Mucosa of descending colon (tissue), 3 donors: ENCODE measurements at regions not wholly inside any gene's neighbourhood (a gene's known extent, or its start where the extent isn't known, plus 50 kb on each side); places are given as distances from the start of the nearest gene placed in this dataset.
"Not testable (repeated sequence)": the region's sequence is repeated elsewhere in the genome, so short reads cannot be mapped to it uniquely, and the experiment has no call there.

ENCODE experiments used
- ATAC-seq: fragments of 200-7000 bp; cut with Tn5 transposase; one replicate; pipeline ENCODE4 v1.9.1; 2020; ENCODE audit warnings: mild to moderate bottlenecking, moderate library complexity
- DNase-seq, 3 donors: peaks; one replicate each; pipeline ENCODE4 v3.0.0-alpha.2; 2020
- H3K36me3 ChIP-seq: fragments of 200-600 bp; one replicate; pipeline ENCODE4 v1.8.0; 2021; ENCODE audit warnings: low read depth, mild to moderate bottlenecking
- H3K4me1 ChIP-seq: fragments of 200-600 bp; one replicate; pipeline ENCODE4 v1.8.0; 2021; ENCODE audit warnings: low read depth, mild to moderate bottlenecking
- H3K4me3 ChIP-seq: fragments of 200-600 bp; one replicate; pipeline ENCODE4 v1.8.0; 2021; ENCODE audit warnings: mild to moderate bottlenecking
- H3K9me3 ChIP-seq: fragments of 200-600 bp; one replicate; pipeline ENCODE4 v1.8.0; 2021; ENCODE audit warnings: mild to moderate bottlenecking
- intact Hi-C, 2 donors: fragments of 100-400 bp; cut with DNase I in 1 of 2; cut with micrococcal nuclease in 1 of 2; formaldehyde crosslinking; loops; one replicate each; pipeline versions ENCODE4 v1.11.0 to v1.11.1; 2022; cut with DNase I, micrococcal nuclease
- TF ChIP-seq, protein P1 (sequence below): fragments of 200-600 bp; IDR thresholded peaks from one replicate; pipeline ENCODE4 v1.8.0; 2022; ENCODE audit warnings: antibody characterized with exemption, mild to moderate bottlenecking
- donor health status: DM: no; HTN: no; CAD: no; lungs with moderate emphysema.
- donor health status: DM: no; HTN: no; CAD: no.
- donor health status: DM: no; HTN: yes; CAD: no.

DNA sequence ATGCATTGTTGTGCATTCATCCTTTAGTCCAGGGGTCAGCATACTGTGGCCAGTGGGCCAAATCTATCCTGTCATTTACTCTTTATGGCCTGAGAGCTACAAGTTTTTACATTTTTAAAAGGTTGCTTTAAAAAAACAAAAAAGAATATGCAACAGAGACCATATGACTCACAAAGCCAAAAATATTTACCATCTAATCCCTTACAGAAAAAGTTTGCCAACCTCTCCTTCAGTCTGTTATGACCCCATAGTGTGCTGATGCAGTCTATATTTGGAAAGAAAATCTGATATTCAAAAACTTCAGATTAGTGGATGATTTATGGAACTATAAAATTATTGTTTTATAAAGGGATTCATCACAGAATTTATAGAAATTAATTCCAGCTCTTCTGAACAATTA lies 237.5 kb upstream of the IL12A start:
- intact Hi-C loops: no loop called here
- DNase-seq (no peak), ATAC-seq (no peak)
- Histone ChIP-seq H3K4me1 (no peaks in the 10 kb centered on the region), H3K9me3 (peaks cover 6% of the 10 kb centered on the region), H3K36me3 (no peaks in the 10 kb centered on the region), H3K4me3 (no peak overlapping the region)
- TF ChIP-seq, protein P1, sequence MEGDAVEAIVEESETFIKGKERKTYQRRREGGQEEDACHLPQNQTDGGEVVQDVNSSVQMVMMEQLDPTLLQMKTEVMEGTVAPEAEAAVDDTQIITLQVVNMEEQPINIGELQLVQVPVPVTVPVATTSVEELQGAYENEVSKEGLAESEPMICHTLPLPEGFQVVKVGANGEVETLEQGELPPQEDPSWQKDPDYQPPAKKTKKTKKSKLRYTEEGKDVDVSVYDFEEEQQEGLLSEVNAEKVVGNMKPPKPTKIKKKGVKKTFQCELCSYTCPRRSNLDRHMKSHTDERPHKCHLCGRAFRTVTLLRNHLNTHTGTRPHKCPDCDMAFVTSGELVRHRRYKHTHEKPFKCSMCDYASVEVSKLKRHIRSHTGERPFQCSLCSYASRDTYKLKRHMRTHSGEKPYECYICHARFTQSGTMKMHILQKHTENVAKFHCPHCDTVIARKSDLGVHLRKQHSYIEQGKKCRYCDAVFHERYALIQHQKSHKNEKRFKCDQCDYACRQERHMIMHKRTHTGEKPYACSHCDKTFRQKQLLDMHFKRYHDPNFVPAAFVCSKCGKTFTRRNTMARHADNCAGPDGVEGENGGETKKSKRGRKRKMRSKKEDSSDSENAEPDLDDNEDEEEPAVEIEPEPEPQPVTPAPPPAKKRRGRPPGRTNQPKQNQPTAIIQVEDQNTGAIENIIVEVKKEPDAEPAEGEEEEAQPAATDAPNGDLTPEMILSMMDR: no peak

DNA sequence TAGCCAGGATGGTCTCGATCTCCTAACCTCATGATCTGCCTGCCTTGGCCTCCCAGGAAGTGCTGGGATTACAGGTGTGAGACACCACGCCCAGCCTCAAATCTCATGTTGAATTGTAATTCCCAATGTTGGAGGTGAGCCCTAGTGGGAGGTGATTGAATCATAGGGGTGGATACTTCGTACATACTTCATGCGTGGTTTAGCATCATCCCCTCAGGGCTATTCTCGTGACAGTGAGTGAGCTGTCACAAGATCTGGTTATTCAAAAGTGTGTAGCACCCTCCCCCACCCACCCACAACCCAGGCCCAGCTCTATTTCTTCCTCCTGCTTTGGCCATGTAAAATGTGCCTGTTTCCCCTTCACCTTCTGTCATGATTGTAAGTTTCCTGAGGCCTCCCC lies 236.9 kb upstream of the IL12A start:
- Histone ChIP-seq H3K4me3 (no peak overlapping the region), H3K4me1 (no peaks in the 10 kb centered on the region), H3K9me3 (peaks cover 9% of the 10 kb centered on the region), H3K36me3 (no peaks in the 10 kb centered on the region)
- DNase-seq (no peak), ATAC-seq (no peak)
- intact Hi-C loops: no loop called here
- TF ChIP-seq, protein P1: no peak

DNA sequence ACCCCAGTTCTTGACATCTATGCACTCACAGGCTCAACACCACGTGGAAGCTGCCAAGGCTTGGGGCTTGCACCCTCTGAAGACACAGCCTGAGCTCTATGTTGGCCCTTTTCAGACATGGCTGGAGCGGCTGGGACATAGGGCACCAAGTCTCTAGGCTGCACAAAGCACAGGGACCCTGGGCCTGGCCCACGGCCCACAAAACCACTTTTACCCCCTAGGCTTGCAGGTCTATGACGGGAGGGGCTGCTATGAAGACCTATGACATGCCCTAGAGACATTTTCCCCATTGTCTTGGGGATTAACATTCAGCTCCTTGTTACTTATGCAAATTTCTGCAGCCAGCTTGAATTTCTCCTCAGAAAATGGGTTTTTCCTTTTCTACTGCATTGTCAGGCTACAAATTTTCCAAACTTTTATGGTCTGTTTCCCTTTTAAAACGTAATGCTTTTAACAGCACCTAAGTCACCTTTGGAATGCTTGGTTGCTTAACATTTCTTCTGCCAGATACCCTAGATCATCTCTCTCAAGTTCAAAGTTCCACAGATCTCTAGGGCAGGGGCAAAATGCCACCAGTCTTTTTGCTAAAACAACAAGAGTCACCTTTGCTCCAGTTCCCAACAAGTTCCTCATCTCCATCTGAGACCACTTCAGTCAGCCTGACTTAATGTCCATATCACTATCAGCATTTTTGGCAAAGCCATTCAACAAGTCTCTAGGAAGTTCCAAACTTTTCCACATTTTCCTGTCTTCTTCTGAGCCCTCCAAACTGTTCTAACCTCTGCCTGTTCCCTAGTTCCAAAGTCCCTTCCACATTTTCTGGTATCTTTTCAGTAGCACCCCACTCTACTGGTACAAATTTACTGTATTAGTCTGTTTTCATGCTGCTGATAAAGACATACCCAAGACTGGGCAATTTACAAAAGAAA lies 232.1 kb upstream of the IL12A start:
- H3K36me3 ChIP-seq, H3K4me3 ChIP-seq, H3K4me1 ChIP-seq, intact Hi-C loops, DNase-seq, H3K9me3 ChIP-seq, ATAC-seq: not testable (repeated sequence)

DNA sequence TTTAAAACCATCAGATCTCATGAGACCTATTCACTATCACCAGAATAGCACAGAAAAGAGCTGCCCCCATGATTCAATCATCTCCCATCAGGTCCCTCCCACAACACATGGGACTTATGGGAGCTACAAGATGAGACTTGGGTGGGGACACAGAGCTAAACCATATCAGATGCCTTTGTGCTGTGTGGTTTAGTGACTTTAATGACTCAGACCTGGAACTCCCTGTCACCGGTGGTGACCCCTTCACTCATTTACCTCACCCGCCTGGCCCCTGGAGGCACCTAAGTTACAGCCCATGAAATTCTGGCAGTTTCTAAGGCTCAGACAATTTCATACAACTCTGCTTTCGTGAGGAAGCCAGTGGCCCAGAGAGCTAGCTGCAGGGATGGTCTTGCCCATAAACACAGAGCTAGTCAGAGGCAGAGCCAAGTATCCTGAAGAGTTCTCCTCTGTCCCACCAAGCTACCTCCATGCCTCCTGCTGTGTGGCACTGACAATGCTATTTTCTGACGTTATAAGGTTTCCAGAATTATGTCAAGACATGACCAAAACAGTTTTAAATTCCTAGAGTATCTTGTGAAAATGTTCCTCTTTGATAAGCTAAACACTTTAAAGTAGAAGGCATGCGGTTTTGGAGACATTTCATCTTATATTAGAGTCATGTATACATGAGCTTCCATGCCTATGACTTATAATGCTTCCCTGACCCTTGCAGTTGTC lies 231.1 kb upstream of the IL12A start:
- peaks cover 9% of the 10 kb centered on the region for H3K9me3 ChIP-seq
- DNase-seq (no peak), ATAC-seq (no peak)
- intact Hi-C loops: no loop called here
- TF ChIP-seq, protein P1: no peak
- no peak overlapping the region for H3K4me3 ChIP-seq
- no peaks in the 10 kb centered on the region for H3K4me1 ChIP-seq
- no peaks in the 10 kb centered on the region for H3K36me3 ChIP-seq

DNA sequence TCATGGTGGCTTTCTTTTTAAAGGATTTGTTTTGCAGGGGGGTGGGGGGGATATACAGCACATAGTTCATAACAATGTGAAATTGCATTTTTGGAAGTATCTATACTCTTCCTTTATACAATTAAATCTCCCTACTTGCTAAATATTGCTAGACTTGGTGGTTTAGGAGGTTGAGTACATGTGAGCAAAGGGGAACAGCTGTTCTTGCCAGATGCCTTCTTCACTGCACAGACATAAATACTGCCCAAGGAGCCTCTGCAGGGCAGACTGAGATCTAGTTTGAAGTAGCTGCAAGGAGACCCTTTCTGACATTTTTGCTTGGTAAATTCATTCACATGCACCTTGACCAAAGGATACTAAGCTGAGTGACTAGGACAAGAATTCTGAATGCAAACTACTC lies 228.6 kb upstream of the IL12A start:
- TF ChIP-seq, protein P1: no peak
- DNase-seq: no peak
- ATAC-seq: no peak
- H3K4me1 ChIP-seq: peaks cover 8% of the 10 kb centered on the region
- intact Hi-C loops: no loop called here
- H3K9me3 ChIP-seq: peaks cover 9% of the 10 kb centered on the region
- no peak overlapping the region for H3K4me3 ChIP-seq
- no peaks in the 10 kb centered on the region for H3K36me3 ChIP-seq

DNA sequence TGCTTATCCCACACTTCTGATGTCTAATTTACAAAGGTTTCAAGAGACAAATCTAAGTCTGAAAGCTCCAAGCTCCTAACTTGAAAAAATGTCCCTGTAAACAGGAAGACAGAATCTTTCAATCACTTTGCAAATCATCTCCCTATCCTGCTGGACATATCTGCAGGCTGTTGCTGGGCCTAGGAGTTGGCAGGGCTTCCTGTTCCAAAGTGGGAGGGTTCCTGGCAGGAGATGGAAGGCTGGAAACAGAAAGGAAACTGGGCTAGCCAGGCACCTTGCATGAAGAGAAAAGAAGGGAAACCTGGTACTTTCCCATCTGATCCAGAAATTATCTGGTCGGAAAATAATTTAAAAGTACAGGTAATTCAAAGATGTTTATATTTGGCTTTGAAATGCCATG lies 227.3 kb upstream of the IL12A start:
- TF ChIP-seq, protein P1: no peak

More for the DNA sequence above, 227.3 kb upstream of the IL12A start:
- peaks cover 1% of the 10 kb centered on the region for H3K9me3 ChIP-seq
- DNase-seq (peak in 1 of 3 donors; percentile 47), ATAC-seq (no peak)
- no peak overlapping the region for H3K4me3 ChIP-seq
- intact Hi-C loops: no loop called here
- H3K36me3 ChIP-seq: no peaks in the 10 kb centered on the region
- H3K4me1 ChIP-seq: peaks cover 8% of the 10 kb centered on the region
